Spleen (tissue), 11 donors: ENCODE measurements at regions not wholly inside any gene's neighbourhood (a gene's known extent, or its start where the extent isn't known, plus 50 kb on each side); places are given as distances from the start of the nearest gene placed in this dataset.

ENCODE experiments used
- DNase-seq: peaks from one replicate; pipeline ENCODE4 v3.0.0-alpha.2; 2020
- H3K27ac ChIP-seq, 8 donors: fragments of 200-600 bp; sonication (generic) in 7 of 8; 1 replicate in 4 of 8; 2 replicates in 4 of 8; pipeline versions ENCODE4 v1.5.0 to v1.8.0; 2016 to 2021; ENCODE audit warnings: inconsistent platforms in 4 of 8, mild to moderate bottlenecking in 4 of 8, moderate library complexity in 1 of 8
- H3K27me3 ChIP-seq, 7 donors: fragments of 200-600 bp; sonication (generic) in 6 of 7; replicated peaks in 1 of 7; 1 replicate in 4 of 7; 2 replicates in 3 of 7; pipeline versions ENCODE4 v1.5.0 to v1.8.0; 2016 to 2021; ENCODE audit warnings: inconsistent platforms in 3 of 7, mild to moderate bottlenecking in 1 of 7
- H3K36me3 ChIP-seq, 6 donors: fragments of 200-600 bp; sonication (generic) in 5 of 6; 1 replicate in 4 of 6; 2 replicates in 2 of 6; pipeline versions ENCODE4 v1.5.0 to v1.8.0; 2016 to 2021; ENCODE audit warnings: inconsistent platforms in 2 of 6
- H3K4me1 ChIP-seq, 6 donors: fragments of 200-600 bp; sonication (generic) in 5 of 6; 1 replicate in 3 of 6; 2 replicates in 3 of 6; pipeline versions ENCODE4 v1.5.0 to v1.8.0; 2016 to 2021; ENCODE audit warnings: inconsistent platforms in 3 of 6
- H3K4me3 ChIP-seq, 8 donors: fragments of 200-600 bp; sonication (generic) in 7 of 8; 1 replicate in 4 of 8; 2 replicates in 4 of 8; pipeline versions ENCODE4 v1.5.0 to v1.8.0; 2016 to 2021; ENCODE audit warnings: inconsistent platforms in 4 of 8, mild to moderate bottlenecking in 4 of 8, moderate library complexity in 2 of 8
- H3K9me3 ChIP-seq, 8 donors: fragments of 200-600 bp; sonication (generic) in 7 of 8; 1 replicate in 4 of 8; 2 replicates in 4 of 8; pipeline versions ENCODE4 v1.5.0 to v1.8.0; 2016 to 2021; ENCODE audit warnings: inconsistent platforms in 4 of 8
- CTCF ChIP-seq, 11 experiments: fragments of 200-600 bp in 7 of 11; fragments of 450-650 bp in 4 of 11; sonication (generic) in 4 of 11; IDR thresholded peaks in 8 of 11; conservative IDR thresholded peaks in 3 of 11; 1 replicate in 7 of 11; 2 replicates in 4 of 11; pipeline versions ENCODE4 v1.4.0 to v1.8.0; 2016 to 2021; ENCODE audit warnings: antibody characterized with exemption in 11 of 11, inconsistent platforms in 4 of 11, mild to moderate bottlenecking in 1 of 11
- POLR2A ChIP-seq, 3 donors: fragments of 450-650 bp; IDR thresholded peaks; one replicate each; pipeline ENCODE4 v1.5.1; 2017; ENCODE audit warnings: antibody characterized with exemption in 3 of 3, mild to moderate bottlenecking in 1 of 3
- POLR2AphosphoS5 ChIP-seq, 3 donors: sonication (generic); formaldehyde crosslinking; IDR thresholded peaks; one replicate each; pipeline ENCODE4 v1.5.1; 2017; ENCODE audit warnings: antibody characterized with exemption in 3 of 3
- WGBS, 5 donors: extraction: QIAGEN DNeasy Blood & Tissue Kit in 3 of 5; methylation state at CpG; one replicate each; pipeline versions ENCODE4 v1.1.5 to v1.1.7; 2013 to 2018; 5-methylcytosine and 5-hydroxymethylcytosine counted together
- intact Hi-C: fragments of 100-400 bp; cut with DNase I; formaldehyde crosslinking; loops from one replicate; pipeline ENCODE4 v1.15.0; 2023; ENCODE audit warnings: low total_unique reads
- donor health status: healthy with polysubstance abuse.
- donor health status: DM: no; HTN: no; CAD: no; lungs with moderate emphysema.
- donor health status: DM: no; HTN: no; CAD: no.
- donor health status: Bipolar disorder and iron deficiency.
- donor health status: healthy.
- donor health status: DM: no; HTN: no; CAD: no.
- donor health status: DM: yes; HTN: yes; CAD: no.

GRCh38 chr16:79668502-79668901 lies 68.0 kb upstream of the MAF start:
- intact Hi-C loops: no loop called here
- Histone ChIP-seq H3K27me3 (peaks cover 0 to 4% (median 0%) of the 10 kb centered on the region in 7 donors), H3K36me3 (no peaks in the 10 kb centered on the region), H3K4me1 (no peaks in the 10 kb centered on the region), H3K4me3 (no peak overlapping the region), H3K9me3 (peaks cover 0 to 17% (median 12%) of the 10 kb centered on the region in 8 donors), H3K27ac (no peak overlapping the region)
- 54 to 87% (median 76%) methylated on average over 4 of the region's 4 CpGs for WGBS, 5 donors
- no peak for TF ChIP-seq CTCF (IDR thresholded peaks at IDR 0.05 in 8 of 11, conservative IDR thresholded peaks at IDR 0.05 in 3 of 11)
- no peak for TF ChIP-seq POLR2A (IDR thresholded peaks at IDR 0.05)
- TF ChIP-seq POLR2AphosphoS5 (IDR thresholded peaks at IDR 0.05): no peak
- DNase-seq: no peak

GRCh38 chr16:79665970-79666369 lies 65.4 kb upstream of the MAF start:
- Histone ChIP-seq H3K4me3 (no peak overlapping the region), H3K9me3 (peaks cover 0 to 22% (median 12%) of the 10 kb centered on the region in 8 donors), H3K27ac (no peak overlapping the region), H3K27me3 (peaks cover 0 to 4% (median 0%) of the 10 kb centered on the region in 7 donors), H3K4me1 (no peaks in the 10 kb centered on the region), H3K36me3 (no peaks in the 10 kb centered on the region)
- intact Hi-C loops: no loop called here
- 28 to 43% (median 40%) methylated on average over 3 of the region's 3 CpGs for WGBS, 5 donors
- TF ChIP-seq POLR2A (IDR thresholded peaks at IDR 0.05) (no peak), CTCF (IDR thresholded peaks at IDR 0.05 in 8 of 11, conservative IDR thresholded peaks at IDR 0.05 in 3 of 11) (no peak), POLR2AphosphoS5 (IDR thresholded peaks at IDR 0.05) (no peak)
- no peak for DNase-seq

- TF ChIP-seq CTCF (IDR thresholded peaks at IDR 0.05 in 8 of 11, conservative IDR thresholded peaks at IDR 0.05 in 3 of 11) (no peak), POLR2A (IDR thresholded peaks at IDR 0.05) (no peak), POLR2AphosphoS5 (IDR thresholded peaks at IDR 0.05) (no peak)
- Histone ChIP-seq H3K9me3 (peaks cover 0 to 16% (median 7%) of the 10 kb centered on the region in 8 donors), H3K36me3 (no peaks in the 10 kb centered on the region), H3K4me3 (no peak overlapping the region), H3K27ac (no peak overlapping the region), H3K4me1 (no peaks in the 10 kb centered on the region), H3K27me3 (peaks cover 0 to 4% (median 0%) of the 10 kb centered on the region in 7 donors)
- DNase-seq: no peak
- intact Hi-C loops: no loop called here
- 64 to 76% (median 67%) methylated on average over 1 of the region's 1 CpG for WGBS, 5 donors
Measured at GRCh38 chr16:79664407-79664806, 63.9 kb upstream of the MAF start.

- Histone ChIP-seq H3K27ac (no peak overlapping the region), H3K9me3 (peaks cover 0 to 7% (median 0%) of the 10 kb centered on the region in 8 donors), H3K27me3 (peaks cover 0 to 4% (median 0%) of the 10 kb centered on the region in 7 donors), H3K4me1 (no peaks in the 10 kb centered on the region), H3K36me3 (no peaks in the 10 kb centered on the region), H3K4me3 (no peak overlapping the region)
- TF ChIP-seq POLR2A (IDR thresholded peaks at IDR 0.05) (no peak), POLR2AphosphoS5 (IDR thresholded peaks at IDR 0.05) (no peak), CTCF (IDR thresholded peaks at IDR 0.05 in 8 of 11, conservative IDR thresholded peaks at IDR 0.05 in 3 of 11) (no peak)
- 86 to 94% (median 92%) methylated on average over 5 of the region's 5 CpGs for WGBS, 5 donors
- intact Hi-C loops: no loop called here
- no peak for DNase-seq
Measured at GRCh38 chr16:79662669-79663313, 62.3 kb upstream of the MAF start.
